ENCODE measurements at regions not wholly inside any gene's neighbourhood (a gene's known extent, or its start where the extent isn't known, plus 50 kb on each side); places are given as distances from the start of the nearest gene placed in this dataset.

DNA sequence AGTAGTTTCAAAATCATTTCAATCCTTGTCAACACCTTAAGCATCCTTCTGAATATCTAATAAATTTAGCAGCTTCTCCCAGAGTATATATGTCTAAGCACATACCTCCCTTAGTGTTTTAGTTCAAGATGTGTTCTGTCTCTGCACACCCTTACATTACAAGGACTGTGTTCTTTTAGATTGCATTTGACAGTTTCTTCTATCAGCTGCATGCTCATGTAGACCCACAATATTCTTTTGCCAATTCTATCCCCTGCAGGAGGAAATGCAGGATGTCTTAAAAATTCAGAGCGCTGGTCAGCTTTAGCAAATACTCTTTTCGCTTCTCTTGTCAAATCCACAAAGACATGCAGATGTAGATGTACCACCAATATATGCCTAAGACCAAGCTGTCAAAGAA lies 145.8 kb upstream of the SLC30A5 start:
- TF ChIP-seq, protein P1, sequence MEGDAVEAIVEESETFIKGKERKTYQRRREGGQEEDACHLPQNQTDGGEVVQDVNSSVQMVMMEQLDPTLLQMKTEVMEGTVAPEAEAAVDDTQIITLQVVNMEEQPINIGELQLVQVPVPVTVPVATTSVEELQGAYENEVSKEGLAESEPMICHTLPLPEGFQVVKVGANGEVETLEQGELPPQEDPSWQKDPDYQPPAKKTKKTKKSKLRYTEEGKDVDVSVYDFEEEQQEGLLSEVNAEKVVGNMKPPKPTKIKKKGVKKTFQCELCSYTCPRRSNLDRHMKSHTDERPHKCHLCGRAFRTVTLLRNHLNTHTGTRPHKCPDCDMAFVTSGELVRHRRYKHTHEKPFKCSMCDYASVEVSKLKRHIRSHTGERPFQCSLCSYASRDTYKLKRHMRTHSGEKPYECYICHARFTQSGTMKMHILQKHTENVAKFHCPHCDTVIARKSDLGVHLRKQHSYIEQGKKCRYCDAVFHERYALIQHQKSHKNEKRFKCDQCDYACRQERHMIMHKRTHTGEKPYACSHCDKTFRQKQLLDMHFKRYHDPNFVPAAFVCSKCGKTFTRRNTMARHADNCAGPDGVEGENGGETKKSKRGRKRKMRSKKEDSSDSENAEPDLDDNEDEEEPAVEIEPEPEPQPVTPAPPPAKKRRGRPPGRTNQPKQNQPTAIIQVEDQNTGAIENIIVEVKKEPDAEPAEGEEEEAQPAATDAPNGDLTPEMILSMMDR (IDR thresholded peaks at IDR 0.05), result no peak
- TF ChIP-seq POLR2A (IDR thresholded peaks at IDR 0.05), result no peak
